NCI-H510A treated with DMSO at 0.1 percent for 48 hours (cell line): ENCODE measurements at regions not wholly inside any gene's neighbourhood (a gene's known extent, or its start where the extent isn't known, plus 50 kb on each side); places are given as distances from the start of the nearest gene placed in this dataset.

ENCODE experiments used
- DNase-seq: peaks from one replicate; lab custom pipeline; 2025; lab: John Stamatoyannopoulos, UW

- no peak for DNase-seq
Observed at GRCh38 chr9:93730217-93730616, 153.8 kb downstream of the PHF2 start.
